Ascending aorta (tissue), 2 donors: ENCODE measurements at regions not wholly inside any gene's neighbourhood (a gene's known extent, or its start where the extent isn't known, plus 50 kb on each side); places are given as distances from the start of the nearest gene placed in this dataset.
A peak's percentile ranks its signal among the peaks of the same experiment; 100 is the strongest.

Experiments used
- DNase-seq, 2 donors: peaks; one replicate each; pipeline ENCODE4 v3.0.0-alpha.2; 2019; ENCODE audit warnings: low spot score in 2 of 2
- H3K27ac ChIP-seq, 2 donors: fragments of 200-600 bp; sonication (generic); one replicate each; pipeline ENCODE4 v1.5.1; 2016 to 2017; ENCODE audit warnings: mild to moderate bottlenecking in 1 of 2
- H3K27me3 ChIP-seq: fragments of 200-600 bp; sonication (generic); one replicate; pipeline ENCODE4 v1.5.1; 2017
- H3K36me3 ChIP-seq, 2 donors: fragments of 200-600 bp; sonication (generic); one replicate each; pipeline ENCODE4 v1.5.1; 2016
- H3K4me1 ChIP-seq, 2 donors: fragments of 200-600 bp; sonication (generic); one replicate each; pipeline ENCODE4 v1.5.1; 2016 to 2017; ENCODE audit warnings: mild to moderate bottlenecking in 1 of 2
- H3K4me3 ChIP-seq, 2 donors: fragments of 200-600 bp; sonication (generic); one replicate each; pipeline ENCODE4 v1.5.1; 2016 to 2017; ENCODE audit warnings: mild to moderate bottlenecking in 1 of 2
- H3K9me3 ChIP-seq, 2 donors: fragments of 200-600 bp; sonication (generic); one replicate each; pipeline ENCODE4 v1.5.1; 2016
- intact Hi-C: fragments of 100-400 bp; cut with DNase I; formaldehyde crosslinking; loops from one replicate; pipeline ENCODE4 v1.15.1; 2023
- TF ChIP-seq, protein P1 (sequence below), 3 experiments: fragments of 200-600 bp in 2 of 3; fragments of 450-650 bp in 1 of 3; sonication (generic) in 2 of 3; IDR thresholded peaks; one replicate each; pipeline ENCODE4 v1.5.1; 2016 to 2019; ENCODE audit warnings: antibody characterized with exemption in 3 of 3, mild to moderate bottlenecking in 1 of 3, moderate library complexity in 1 of 3

- Histone ChIP-seq H3K27ac (no peak overlapping the region), H3K4me1 (no peaks in the 10 kb centered on the region), H3K36me3 (no peaks in the 10 kb centered on the region), H3K9me3 (no peaks in the 10 kb centered on the region), H3K4me3 (no peak overlapping the region), H3K27me3 (no peaks in the 10 kb centered on the region)
- intact Hi-C loops, result no loop called here
- peak in 1 of 2 donors; percentile 41 for DNase-seq
- TF ChIP-seq, protein P1, sequence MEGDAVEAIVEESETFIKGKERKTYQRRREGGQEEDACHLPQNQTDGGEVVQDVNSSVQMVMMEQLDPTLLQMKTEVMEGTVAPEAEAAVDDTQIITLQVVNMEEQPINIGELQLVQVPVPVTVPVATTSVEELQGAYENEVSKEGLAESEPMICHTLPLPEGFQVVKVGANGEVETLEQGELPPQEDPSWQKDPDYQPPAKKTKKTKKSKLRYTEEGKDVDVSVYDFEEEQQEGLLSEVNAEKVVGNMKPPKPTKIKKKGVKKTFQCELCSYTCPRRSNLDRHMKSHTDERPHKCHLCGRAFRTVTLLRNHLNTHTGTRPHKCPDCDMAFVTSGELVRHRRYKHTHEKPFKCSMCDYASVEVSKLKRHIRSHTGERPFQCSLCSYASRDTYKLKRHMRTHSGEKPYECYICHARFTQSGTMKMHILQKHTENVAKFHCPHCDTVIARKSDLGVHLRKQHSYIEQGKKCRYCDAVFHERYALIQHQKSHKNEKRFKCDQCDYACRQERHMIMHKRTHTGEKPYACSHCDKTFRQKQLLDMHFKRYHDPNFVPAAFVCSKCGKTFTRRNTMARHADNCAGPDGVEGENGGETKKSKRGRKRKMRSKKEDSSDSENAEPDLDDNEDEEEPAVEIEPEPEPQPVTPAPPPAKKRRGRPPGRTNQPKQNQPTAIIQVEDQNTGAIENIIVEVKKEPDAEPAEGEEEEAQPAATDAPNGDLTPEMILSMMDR (IDR thresholded peaks at IDR 0.05), result no peak
Observed at GRCh38 chr20:18999086-18999485, 185.5 kb downstream of the SCP2D1 start.

DNA sequence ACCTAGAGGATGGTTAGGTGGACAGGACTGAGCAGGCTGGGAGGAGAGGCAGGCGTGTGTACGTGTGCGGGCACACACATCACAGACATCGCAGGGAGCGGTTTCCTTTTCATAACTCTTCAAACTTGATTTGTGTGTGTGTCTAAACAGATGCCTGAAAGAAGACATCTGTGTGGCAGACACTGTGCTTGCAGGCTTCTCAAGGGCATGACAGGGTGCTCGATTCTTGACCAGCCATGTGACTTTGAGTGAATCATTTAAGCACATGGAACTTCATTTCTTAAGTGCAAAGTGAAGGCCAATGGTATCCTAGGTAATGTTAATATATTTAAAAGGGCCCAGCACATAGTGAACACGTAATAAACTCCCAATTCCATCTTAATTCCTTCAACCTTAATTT lies 186.5 kb downstream of the SCP2D1 start:
- peak in 1 of 2 donors; percentile 38 for DNase-seq
- Histone ChIP-seq H3K27ac (no peak overlapping the region), H3K36me3 (no peaks in the 10 kb centered on the region), H3K9me3 (no peaks in the 10 kb centered on the region), H3K4me3 (no peak overlapping the region), H3K27me3 (no peaks in the 10 kb centered on the region), H3K4me1 (no peaks in the 10 kb centered on the region)
- intact Hi-C loops, result no loop called here
- TF ChIP-seq, protein P1 (IDR thresholded peaks at IDR 0.05), result no peak

DNA sequence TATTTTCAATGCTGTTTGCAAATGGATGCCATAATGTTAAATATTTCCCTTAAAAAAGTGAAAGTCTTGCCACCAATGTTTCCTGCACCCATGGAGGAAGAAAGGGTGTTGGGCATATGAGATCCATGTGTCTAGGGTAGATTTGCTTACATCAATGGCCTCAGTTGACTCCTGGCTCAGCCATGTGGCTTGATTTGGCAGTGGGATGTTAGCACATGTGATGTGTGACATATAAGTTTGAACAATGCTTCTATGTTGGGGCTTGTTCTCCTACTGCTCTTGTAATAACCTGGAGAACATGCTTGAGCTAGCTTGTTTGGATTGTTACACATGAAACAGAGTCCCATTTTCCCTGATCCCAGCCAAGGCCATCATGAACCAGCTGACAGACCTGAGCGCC lies 187.6 kb downstream of the SCP2D1 start:
- H3K9me3 ChIP-seq, result no peaks in the 10 kb centered on the region
- H3K36me3 ChIP-seq, result no peaks in the 10 kb centered on the region
- no peaks in the 10 kb centered on the region for H3K4me1 ChIP-seq
- TF ChIP-seq, protein P1 (IDR thresholded peaks at IDR 0.05), result no peak
- no peak overlapping the region for H3K27ac ChIP-seq
- DNase-seq, result no peak
- no peaks in the 10 kb centered on the region for H3K27me3 ChIP-seq
- H3K4me3 ChIP-seq, result no peak overlapping the region
- intact Hi-C loops, result no loop called here

DNA sequence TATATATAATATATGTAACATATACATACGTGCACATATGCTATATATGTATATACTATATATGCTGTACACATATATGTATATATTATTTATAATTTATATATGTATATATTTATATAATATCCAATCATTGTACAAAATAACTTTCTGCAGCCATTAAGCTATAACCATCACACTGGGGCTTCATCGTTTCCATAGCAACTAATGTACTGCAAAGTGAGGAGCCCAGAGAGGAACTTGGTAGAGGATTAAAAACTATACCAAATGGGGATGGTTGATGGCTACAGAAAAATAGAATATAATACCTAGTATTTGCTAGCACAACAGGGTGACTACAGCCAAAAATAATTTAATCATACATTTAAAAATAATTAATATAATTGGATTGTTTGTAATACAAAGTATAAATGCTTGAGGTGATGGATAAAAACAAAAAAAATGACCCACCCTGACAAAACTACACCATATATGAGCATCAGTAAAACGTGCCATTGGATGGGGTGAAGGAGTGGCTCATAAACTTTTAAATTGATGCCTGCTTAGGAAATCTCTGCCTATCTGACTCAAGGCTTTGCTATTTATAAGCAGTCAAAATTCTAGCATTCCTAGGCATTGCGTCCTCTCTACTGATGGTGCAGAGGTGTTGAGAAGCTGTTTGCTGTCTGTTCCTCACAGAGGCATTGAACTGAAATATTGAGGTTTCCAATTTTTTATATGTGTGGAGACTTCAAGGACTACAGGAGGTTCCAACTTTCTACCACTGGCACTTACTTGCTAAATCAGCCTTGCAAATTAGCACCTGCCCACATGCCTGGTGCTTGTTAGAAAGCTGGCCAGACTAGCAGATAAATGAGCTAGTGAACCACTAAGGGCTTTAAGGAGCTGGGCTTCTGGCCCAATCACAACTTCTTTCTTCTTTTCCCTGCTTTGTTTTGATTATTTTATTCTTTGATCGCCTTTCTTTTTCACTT lies 190.1 kb downstream of the SCP2D1 start:
- DNase-seq, result no peak
- H3K9me3 ChIP-seq, result no peaks in the 10 kb centered on the region
- H3K4me1 ChIP-seq, result no peaks in the 10 kb centered on the region
- no peaks in the 10 kb centered on the region for H3K27me3 ChIP-seq
- H3K36me3 ChIP-seq, result no peaks in the 10 kb centered on the region
- H3K4me3 ChIP-seq, result no peak overlapping the region
- intact Hi-C loops, result no loop called here
- no peak overlapping the region for H3K27ac ChIP-seq
- TF ChIP-seq, protein P1 (IDR thresholded peaks at IDR 0.05), result no peak

- H3K9me3 ChIP-seq, result no peaks in the 10 kb centered on the region
- no peak for DNase-seq
- TF ChIP-seq, protein P1 (IDR thresholded peaks at IDR 0.05), result no peak
- no peaks in the 10 kb centered on the region for H3K36me3 ChIP-seq
- H3K4me3 ChIP-seq, result no peak overlapping the region
- no peaks in the 10 kb centered on the region for H3K27me3 ChIP-seq
- H3K27ac ChIP-seq, result no peak overlapping the region
- H3K4me1 ChIP-seq, result no peaks in the 10 kb centered on the region
- intact Hi-C loops, result no loop called here
Observed at GRCh38 chr20:19004975-19005374, 191.4 kb downstream of the SCP2D1 start.
